ENCODE measurements at regions not wholly inside any gene's neighbourhood (a gene's known extent, or its start where the extent isn't known, plus 50 kb on each side); places are given as distances from the start of the nearest gene placed in this dataset.

- Histone ChIP-seq H3K9me1 (replicated peaks; ENCODE audit: control insufficient read depth, extremely low read depth, insufficient read depth, low read length) (no peaks in the 10 kb centered on the region), H3K79me2 (ENCODE audit: control insufficient read depth, insufficient read depth, low read length) (no peaks in the 10 kb centered on the region), H4K20me1 (replicated peaks; ENCODE audit: control insufficient read depth, extremely low read depth, insufficient read depth, low read length) (no peaks in the 10 kb centered on the region), H3K4me2 (ENCODE audit: insufficient read depth, low read length) (no peak overlapping the region), H3K9ac (replicated peaks; ENCODE audit: extremely low read depth, insufficient read depth, low read length) (no peak overlapping the region), H3K36me3 (ENCODE audit: control insufficient read depth in 2 of 2, extremely low read depth in 1 of 2, insufficient read depth in 2 of 2, low read length in 2 of 2) (no peaks in the 10 kb centered on the region), H3K4me3 (replicated peaks in 1 of 3; ENCODE audit: insufficient read depth in 1 of 3, low read depth in 1 of 3, low read length in 3 of 3) (no peak overlapping the region), H3K27me3 (ENCODE audit: control insufficient read depth in 2 of 2, insufficient read depth in 2 of 2, low read length in 2 of 2) (no peaks in the 10 kb centered on the region), H2AFZ (ENCODE audit: low read depth, low read length) (no peak overlapping the region), H3K4me1 (ENCODE audit: control insufficient read depth, extremely low read depth, insufficient read depth, low read length) (no peaks in the 10 kb centered on the region), H3K27ac (ENCODE audit: insufficient read depth, low read depth, low read length) (no peak overlapping the region), H3K9me3 (replicated peaks; ENCODE audit: control insufficient read depth, insufficient read depth, low read length) (no peaks in the 10 kb centered on the region)
- no TSS peak for BruUV-seq (replicated peaks)
- intact Hi-C loops (cut with micrococcal nuclease) (no loop called here), dilution Hi-C loops (cut with MboI; ENCODE audit: extremely low pct_ligation_motif_present, low sequenced_read_pairs) (no loop called here)
- POLR2A ChIA-PET = no interaction called here
- TF ChIP-seq MAX (IDR thresholded peaks at IDR 0.05; ENCODE audit: insufficient read depth, insufficient read length) (no peak), EZH2 (IDR thresholded peaks at IDR 0.05; ENCODE audit: borderline replicate concordance, low read depth, low read length, severe bottlenecking) (no peak), MYC (IDR thresholded peaks at IDR 0.05; ENCODE audit: low read depth, low read length) (no peak), POLR2AphosphoS5 (IDR thresholded peaks at IDR 0.05; ENCODE audit: insufficient read depth, low read depth, low read length) (no peak), POLR2A (IDR thresholded peaks at IDR 0.05; ENCODE audit: low read depth, low read length) (no peak), JUN (IDR thresholded peaks at IDR 0.05; ENCODE audit: borderline replicate concordance, insufficient read depth, insufficient read length, low read depth) (no peak), FOS (IDR thresholded peaks at IDR 0.05; ENCODE audit: borderline replicate concordance, insufficient read depth, low read length) (no peak), CTCF (IDR thresholded peaks at IDR 0.05; ENCODE audit: extremely low read depth in 1 of 2, insufficient read depth in 1 of 2, low read depth in 1 of 2, low read length in 2 of 2) (no peak), GATA2 (IDR thresholded peaks at IDR 0.05; ENCODE audit: insufficient read depth, insufficient read length, low read depth, low read length) (no peak)
- DNase-seq (ENCODE audit: low read depth, low spot score) (no peak), FAIRE-seq (no peak)
- CTCF ChIA-PET = no interaction called here
These were observed 158.1 kb downstream of the RBM43 start for GRCh38 chr2:151103551-151103950.

Data from endothelial cell of umbilical vein (primary cell).